ENCODE measurements at regions not wholly inside any gene's neighbourhood (a gene's known extent, or its start where the extent isn't known, plus 50 kb on each side); places are given as distances from the start of the nearest gene placed in this dataset.

DNA sequence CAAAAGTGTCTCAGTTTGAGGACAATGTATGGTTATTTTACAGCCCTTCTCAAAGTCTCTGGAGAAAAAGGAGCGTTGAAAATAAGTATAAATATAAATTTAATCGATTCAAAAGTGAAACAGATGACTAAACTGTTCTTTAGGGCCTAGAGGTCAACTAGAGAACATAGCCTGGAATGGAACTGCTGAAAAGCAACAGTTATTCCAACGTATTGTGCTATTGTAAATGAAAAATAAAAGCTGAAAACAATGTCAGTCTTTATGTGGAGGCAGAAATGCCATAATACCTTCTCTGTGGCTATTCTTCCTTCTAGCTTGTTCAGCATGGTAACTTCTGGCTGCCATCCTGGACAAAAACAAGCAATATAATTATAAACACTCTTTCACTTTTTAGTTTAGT lies 362.5 kb downstream of the ARL4A start:
- no peak overlapping the region for H3K4me3 ChIP-seq (ENCODE audit: low read depth, low read length)
- DNase-seq (ENCODE audit: low read depth), result no peak
- TF ChIP-seq, protein P1, sequence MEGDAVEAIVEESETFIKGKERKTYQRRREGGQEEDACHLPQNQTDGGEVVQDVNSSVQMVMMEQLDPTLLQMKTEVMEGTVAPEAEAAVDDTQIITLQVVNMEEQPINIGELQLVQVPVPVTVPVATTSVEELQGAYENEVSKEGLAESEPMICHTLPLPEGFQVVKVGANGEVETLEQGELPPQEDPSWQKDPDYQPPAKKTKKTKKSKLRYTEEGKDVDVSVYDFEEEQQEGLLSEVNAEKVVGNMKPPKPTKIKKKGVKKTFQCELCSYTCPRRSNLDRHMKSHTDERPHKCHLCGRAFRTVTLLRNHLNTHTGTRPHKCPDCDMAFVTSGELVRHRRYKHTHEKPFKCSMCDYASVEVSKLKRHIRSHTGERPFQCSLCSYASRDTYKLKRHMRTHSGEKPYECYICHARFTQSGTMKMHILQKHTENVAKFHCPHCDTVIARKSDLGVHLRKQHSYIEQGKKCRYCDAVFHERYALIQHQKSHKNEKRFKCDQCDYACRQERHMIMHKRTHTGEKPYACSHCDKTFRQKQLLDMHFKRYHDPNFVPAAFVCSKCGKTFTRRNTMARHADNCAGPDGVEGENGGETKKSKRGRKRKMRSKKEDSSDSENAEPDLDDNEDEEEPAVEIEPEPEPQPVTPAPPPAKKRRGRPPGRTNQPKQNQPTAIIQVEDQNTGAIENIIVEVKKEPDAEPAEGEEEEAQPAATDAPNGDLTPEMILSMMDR (IDR thresholded peaks at IDR 0.05; ENCODE audit: control insufficient read depth, extremely low read depth, insufficient read depth), result no peak

GRCh38 chr7:13050703-13051102 lies 363.3 kb downstream of the ARL4A start:
- DNase-seq (ENCODE audit: low read depth), result no peak
- TF ChIP-seq, protein P1 (IDR thresholded peaks at IDR 0.05; ENCODE audit: control insufficient read depth, extremely low read depth, insufficient read depth), result no peak
- H3K4me3 ChIP-seq (ENCODE audit: low read depth, low read length), result no peak overlapping the region

- TF ChIP-seq, protein P1 (IDR thresholded peaks at IDR 0.05; ENCODE audit: control insufficient read depth, extremely low read depth, insufficient read depth), result no peak
- H3K4me3 ChIP-seq (ENCODE audit: low read depth, low read length), result no peak overlapping the region
- DNase-seq (ENCODE audit: low read depth), result no peak
These were observed 368.4 kb downstream of the ARL4A start for GRCh38 chr7:13055732-13056368.

GRCh38 chr7:13057462-13058200 lies 370.2 kb downstream of the ARL4A start:
- TF ChIP-seq, protein P1 (IDR thresholded peaks at IDR 0.05; ENCODE audit: control insufficient read depth, extremely low read depth, insufficient read depth), result no peak
- no peak for DNase-seq (ENCODE audit: low read depth)
- no peak overlapping the region for H3K4me3 ChIP-seq (ENCODE audit: low read depth, low read length)

DNA sequence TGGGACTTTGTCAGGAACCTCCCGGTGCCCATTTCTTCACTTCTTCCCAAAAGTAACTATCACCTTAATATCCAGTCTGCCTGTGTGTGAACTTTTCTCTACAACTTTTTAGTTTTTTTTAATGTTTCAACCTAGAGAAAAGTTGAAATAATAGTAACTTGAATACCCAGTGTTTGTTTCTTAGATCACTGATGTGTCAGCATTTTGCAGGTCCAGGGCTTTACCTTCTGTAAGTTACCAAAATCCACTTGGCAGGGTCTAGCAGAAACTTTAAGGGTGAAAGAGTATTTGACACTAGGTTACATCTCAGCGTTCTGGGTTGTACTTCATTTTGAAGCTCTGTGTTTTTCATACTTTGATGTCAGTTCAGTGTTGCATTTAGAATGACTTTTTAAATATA lies 372.7 kb downstream of the ARL4A start:
- no peak for DNase-seq (ENCODE audit: low read depth)
- TF ChIP-seq, protein P1 (IDR thresholded peaks at IDR 0.05; ENCODE audit: control insufficient read depth, extremely low read depth, insufficient read depth), result no peak
- H3K4me3 ChIP-seq (ENCODE audit: low read depth, low read length), result no peak overlapping the region

DNA sequence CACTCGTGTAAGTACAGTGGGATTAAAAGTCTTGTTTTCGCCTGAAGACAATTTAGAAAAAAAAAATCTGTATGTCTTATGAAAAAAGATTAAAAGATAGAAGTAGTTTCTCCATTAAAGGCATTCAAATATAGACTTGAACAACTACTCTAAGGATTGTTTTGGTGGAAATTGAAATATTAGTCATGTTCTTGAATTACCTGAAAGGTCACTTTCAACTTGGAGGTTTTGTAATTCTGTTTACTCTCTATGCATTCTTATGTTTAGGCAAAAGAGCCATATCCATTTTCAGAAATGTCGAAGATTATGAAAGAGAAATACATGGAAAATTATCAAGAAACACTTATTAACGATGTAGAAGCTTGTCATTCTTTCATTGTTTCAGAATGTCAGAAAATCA lies 373.7 kb downstream of the ARL4A start:
- no peak overlapping the region for H3K4me3 ChIP-seq (ENCODE audit: low read depth, low read length)
- no peak for DNase-seq (ENCODE audit: low read depth)
- TF ChIP-seq, protein P1 (IDR thresholded peaks at IDR 0.05; ENCODE audit: control insufficient read depth, extremely low read depth, insufficient read depth), result no peak
